ENCODE measurements at regions not wholly inside any gene's neighbourhood (a gene's known extent, or its start where the extent isn't known, plus 50 kb on each side); places are given as distances from the start of the nearest gene placed in this dataset.

DNA sequence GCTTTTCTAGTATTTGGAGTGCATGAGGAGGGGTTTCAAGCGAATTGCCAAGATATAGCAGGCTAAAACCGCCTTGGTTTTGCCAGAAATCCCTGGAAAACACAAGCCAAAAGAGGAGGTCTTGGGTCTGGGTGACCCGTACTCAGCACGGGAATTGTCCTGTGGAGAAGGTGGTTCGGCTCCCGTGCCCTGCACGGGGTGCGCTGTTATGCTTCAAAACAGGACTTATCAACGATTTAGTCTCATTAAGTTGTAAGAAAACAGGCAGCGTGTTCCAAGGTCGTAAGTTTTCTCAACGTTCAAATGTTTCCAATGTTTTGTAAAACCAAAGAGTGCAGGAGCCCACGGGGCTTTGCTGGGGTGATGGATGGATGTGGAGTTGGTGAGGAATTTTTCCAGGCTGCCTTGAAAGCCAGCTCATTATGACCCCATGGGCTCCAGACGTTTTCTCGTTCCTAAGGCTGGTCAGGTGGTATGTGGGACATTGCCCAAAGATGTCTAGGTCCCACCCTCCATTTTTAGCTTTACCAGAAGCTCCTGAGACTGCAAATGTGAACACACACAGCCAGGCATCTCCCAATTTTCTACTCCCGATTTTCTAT, 75.4 kb upstream of the CLDN14 start:
- DNase-seq: no peak

DNA sequence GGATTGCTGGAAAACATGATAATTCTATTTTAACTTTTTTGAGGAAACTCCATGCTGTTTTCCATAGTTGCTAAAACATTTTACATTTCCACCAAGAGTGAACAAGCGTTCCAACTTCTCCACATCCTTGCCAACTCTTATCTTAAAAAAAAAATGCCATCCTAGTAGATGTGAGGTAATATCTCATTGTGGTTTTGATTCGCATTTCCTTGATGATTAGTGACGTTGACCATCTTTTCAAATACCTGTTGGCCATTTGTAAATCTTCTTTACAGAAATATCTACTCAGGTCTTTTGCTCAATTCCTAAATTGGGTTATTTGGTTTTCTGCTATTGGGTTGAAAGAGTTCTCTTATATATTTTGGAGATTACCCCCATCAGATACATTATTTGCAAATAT, 77.4 kb upstream of the CLDN14 start:
- no peak for DNase-seq

DNA sequence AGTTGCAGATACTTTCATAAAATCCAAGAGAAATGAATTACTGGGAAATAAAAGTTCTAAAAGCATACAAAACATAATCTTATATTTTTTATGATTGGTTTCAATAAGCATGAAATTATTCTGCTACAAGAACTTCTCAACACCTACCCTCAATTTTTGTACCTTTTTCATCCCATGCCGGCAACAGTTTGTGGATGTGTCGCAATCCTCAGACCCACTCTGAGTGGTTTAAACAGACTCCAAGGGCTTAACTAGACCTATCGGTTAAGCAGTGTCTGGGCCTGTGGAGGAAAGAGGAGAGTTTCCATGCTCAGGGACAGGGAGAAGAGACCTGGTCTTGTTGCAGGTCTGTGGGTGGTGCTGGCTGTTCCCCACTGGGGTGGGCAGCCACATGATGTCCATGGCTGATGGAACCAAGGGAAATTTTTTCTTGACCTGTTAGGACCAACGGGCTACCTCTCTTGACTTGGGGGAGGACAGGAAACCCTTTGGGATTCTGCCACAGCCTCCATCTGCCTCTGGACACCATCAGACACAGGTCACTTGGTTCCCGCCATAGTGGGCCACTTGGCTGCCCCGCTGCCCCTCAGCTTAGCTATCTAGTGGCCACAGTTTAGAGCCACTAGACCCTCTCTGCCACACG, 81.1 kb upstream of the CLDN14 start:
- DNase-seq: no peak

DNA sequence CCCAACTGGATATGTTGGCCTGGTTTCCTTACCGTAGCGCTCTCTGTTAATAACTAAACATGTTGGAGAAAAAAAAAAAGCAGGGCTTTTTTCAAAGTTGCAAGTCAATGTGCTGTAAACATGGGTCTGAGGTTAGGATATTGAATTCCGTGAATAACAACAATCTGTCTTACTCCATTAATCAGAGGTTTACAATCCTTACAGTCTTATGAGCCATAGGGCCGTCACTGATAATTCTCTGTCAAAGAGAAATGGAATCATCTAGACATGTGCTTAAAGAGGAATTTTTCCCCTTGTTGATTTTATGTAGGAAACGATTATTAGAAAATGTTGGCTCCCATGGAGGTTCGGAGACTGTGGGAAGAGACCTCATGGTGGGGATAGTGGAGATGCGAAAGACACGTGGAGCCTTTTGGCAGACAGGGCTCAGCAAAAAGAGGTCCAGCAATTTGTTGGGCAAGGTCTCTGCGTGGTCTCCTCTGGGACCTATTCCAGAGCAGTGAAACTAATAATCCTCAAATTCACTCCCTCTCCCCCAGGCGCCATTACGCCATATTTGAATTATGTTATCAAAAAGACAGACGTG, 83.5 kb upstream of the CLDN14 start:
- no peak for DNase-seq

DNA sequence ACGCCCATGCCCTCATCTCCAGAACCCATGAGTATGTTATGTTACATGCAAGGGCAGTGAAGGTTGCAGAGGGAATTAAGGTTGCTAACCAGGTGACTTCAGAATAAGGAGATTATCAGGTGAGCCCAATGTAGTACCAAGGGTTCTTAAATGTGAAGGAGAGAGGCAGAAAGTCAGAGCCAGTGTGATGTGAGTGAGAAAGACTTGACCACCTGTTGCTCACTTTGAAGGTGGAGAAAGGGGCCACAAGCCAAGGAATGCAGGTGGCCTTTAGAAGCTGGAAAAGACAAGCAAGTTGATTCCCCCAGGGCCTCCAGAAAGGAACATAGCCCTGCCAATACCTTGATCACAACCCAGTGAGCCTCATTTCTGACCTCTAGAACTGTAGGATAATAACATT, 84.7 kb upstream of the CLDN14 start:
- DNase-seq: no peak

DNA sequence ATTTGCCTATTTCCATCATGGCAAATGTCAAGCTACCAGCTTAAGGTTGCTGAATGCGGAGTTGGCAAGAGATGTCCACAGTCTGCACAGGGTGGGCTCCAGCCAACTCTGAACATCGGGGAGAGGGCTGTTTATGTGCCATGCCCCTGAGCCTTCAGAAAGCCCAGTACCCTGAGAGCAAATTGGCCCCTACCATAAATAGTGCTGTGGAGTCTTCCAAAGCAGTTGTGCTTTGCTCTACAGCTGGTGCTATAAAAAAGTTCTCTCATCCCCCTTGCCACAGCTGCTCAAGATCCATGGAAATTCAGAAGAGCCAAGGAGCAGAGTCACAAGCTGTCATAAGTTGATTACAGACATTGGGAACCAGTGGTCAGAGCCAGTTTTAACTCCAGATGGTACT, 85.6 kb upstream of the CLDN14 start:
- no peak for DNase-seq

DNA sequence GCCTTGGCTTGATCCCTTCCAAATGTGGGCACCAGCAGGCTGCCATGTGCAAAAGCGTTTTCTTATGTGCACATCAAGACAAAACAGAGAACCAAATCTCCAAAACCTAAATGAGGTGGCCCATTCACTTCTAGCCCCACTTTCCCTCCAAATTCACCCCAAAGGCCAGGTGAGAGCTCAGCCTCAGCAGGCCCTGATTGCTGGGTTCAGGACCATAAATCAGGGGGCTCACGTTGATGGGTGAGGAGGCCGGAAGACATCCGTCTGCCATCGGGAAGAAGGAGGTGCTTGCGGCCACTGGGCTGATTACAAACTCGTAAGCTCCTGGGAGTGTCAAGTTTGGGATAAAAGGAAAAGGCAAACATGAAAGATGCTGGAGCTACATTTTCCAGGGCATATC, 86.7 kb upstream of the CLDN14 start:
- DNase-seq: no peak

DNA sequence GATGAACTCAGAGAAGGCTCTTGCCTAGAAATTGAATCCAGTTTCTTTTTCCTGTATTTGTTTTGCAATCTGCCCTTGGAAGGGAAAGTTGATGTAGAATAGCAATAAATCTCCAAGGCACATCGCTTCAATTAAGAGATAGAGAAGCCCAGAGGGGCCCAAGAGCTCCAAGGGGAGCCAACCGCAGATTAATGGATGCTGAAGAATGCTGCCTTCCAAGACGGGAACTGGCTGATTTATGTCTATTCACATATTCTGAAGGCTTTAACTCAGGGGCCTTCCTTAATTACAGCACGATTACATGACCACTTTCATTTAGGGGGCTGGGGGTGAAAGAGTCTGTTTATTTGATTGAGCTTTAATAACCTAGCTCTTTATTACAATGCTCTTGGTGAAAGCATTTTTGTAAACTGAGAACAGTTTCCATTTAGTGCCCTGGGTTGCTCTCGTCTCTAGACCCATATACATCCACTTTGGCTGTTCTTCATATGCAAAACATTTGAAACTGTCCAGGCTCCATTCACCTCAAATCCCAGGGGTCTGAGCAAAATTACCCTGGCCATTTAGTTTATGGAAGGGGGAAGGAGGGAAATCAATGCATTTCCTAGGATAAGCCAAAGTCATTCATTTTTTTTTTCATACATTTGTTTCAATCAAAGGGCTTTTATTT, 87.4 kb upstream of the CLDN14 start:
- no peak for DNase-seq

DNA sequence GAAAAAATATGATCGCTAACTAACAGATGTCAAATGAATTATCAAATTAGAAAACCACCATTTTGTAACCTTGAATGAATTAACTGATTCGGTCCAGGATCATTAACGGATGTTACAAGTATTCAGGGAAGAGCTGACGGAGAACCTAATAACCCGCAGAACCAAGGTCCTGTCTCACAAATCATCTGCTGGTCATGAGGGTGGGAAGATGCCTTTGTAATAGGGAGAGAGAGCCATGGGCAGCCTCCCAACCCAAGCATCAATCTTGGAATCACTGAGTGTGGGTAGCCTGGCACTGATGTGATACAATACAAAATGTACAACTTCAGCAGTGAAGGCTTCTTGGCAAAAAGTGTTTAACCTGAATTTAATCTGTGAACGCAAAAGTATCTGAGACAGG, 89.6 kb upstream of the CLDN14 start:
- DNase-seq: no peak

DNA sequence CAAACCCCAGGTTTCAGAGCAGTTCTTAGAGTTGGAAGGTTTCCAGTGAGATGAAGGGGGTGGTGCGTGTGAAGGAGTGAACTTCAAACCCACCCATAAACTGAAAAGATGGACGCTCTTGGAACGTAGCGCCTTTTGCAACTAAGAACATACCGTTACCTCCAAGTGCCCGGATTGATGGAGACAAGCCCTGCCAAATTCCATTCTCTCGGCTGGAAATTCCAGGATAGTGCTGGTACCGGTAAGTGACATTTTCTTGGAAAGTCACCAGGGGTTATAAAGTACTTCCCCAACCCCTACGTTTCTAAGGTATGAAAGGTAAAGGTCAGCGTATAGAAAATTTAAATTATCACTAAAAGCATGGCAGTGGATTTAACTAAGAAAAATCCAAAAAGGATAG, 91.6 kb upstream of the CLDN14 start:
- no peak for DNase-seq

DNA sequence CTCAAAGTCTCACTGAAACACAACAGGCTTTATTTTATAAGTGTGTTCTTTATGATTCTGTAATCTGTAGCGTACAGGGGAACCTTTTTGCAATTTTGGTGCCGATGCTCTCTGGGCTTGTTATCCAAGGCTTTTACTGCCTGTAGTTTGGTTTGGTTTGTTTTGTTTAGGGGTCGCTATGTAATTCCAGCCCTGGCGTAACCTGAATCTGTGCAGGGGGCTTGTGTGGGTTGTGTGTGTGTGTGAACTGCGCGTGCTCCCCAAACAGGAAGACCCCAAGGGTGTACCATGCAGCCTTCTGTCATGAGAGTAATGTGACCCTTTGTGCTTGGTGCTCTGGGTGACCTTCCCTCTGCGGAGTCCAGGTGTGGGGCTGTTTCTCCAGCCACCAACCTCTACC, 92.1 kb upstream of the CLDN14 start:
- DNase-seq: no peak

DNA sequence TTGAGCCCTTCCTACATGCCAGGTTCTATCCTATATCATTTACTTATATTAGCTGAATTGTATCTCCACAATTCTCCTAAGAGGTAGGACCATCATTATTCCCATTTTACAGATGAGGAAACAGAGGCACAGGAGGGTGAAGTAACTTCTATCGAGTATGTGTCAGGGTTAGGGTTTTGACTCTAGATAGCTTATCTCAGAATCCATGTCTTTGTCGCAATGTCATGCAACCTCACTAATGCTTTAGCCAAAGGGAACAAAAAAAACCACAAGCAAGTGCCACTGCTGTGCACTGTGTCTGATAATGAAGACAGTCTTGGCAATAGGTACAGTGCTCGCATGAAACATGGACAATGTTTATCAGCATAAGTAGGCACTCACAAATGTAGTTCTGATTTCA, 95.4 kb upstream of the CLDN14 start:
- no peak for DNase-seq

DNA sequence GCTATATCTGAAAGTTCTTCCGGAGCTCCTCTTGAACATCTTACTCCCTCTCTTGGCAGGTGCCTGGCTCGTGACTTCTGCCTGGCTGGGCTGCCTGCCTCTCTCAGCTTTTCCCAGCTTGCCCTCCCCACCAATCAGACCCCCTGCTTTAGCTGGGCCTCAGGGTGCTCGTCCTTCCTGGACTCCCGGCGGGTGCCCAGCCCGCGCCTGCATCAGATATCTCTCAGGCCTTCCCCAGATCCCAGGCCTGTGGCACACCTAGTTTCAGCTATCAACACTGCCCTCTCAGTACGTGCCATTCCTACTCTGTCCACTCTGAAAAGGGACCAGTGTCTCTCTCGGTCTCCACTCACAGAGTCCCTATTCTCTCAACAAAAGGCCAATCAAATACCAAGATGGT, 96.5 kb upstream of the CLDN14 start:
- DNase-seq: no peak

DNA sequence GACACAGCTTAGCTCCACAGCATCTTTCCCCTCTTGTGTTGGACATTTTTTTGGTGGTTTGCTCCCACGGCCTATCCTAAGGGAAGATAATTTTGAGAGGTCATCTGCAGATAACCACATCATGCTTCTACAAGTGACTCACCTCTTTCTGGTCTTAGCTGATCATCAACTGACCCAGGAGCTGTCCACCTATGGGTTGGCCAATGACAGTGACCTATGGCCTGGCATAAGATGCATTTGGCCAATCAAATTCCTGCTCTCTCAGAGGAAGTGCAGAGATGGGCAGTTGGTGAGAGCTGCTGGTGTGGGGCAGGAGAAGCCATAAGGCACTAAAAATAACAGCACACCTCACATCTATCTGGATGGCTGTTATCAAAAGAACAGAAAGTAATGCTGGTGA, 100.0 kb upstream of the CLDN14 start:
- DNase-seq: no peak

DNA sequence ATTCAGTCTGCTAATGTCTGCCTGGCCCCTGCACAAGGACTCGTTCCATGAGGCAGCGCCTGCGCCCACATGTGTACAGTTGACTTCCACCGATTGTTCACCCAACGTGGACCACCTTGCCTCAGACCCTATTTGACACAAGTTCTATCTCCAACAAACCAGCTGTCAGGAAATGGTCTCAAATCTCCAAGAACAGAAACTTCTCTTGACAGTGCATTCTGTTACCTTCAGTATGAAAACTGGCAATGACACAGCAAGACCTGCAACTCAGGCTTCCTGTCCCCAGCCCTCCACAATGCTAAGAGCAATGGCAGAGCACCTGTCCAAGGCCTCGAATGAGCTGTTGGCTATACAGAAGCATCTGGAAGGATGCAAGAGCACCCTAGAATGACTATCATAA, 102.3 kb upstream of the CLDN14 start:
- DNase-seq: no peak

DNA sequence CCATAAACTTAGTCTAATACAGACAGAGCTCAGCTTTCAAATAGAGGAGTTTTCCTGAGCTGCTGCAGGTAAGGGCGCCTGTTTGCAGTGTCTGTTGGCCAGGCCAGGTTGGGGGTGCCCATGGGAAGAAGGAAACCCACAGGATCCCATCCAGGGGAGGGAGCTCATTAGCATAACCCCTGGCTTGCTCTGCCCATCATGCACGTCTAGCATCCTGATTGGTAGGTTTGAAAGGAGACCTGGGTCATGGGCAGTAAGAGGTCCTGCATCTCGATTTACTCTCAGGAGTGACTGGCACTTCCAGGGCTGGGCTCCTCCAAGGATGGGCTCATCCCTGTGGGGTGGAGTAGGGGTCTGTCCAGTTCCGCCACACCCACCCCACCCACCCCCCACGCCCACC, 103.7 kb upstream of the CLDN14 start:
- DNase-seq: no peak

DNA sequence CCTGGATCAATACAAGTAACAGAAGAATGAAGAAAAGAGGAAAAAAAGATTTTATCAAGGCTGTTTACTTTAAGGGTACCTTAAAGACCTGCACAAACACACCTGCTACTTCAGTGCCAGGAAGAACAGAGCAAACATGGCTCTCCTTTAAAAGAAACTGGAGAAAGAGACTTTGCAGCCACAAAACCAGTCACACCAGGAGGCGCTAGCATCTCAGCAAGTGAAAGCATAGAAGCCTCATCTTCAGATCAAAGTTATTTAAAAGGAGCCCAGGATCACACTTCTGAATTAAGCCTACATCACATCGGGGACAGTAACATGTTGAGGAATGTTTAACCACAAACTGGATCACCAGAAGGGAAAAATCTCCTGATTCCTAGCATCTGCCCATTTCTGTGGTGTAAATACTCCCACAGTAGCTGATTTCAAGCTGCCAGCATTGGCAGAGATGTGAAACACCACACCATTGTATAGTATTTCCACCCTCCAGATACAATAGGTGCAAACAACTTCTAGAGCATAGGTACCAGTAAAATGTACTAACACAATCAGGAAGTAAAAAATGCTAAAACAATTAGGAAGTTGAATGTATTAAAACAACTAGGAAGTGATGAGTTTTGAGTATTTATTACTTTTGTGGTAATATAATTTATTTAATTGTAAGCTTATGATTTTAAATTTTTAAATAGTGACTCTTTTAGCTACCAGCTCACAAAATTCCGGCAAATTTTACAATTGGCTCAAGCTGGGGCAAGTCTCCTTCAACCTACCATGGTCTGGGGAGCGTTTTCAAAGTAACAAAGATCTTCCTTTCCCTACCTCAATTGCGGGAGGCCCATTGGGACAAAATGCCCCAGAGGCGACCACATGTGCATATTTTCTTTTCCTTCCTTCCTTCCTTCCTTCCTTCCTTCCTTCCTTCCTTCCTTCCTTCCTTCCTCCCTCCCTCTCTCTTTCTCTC, 105.3 kb upstream of the CLDN14 start:
- DNase-seq: no peak

DNA sequence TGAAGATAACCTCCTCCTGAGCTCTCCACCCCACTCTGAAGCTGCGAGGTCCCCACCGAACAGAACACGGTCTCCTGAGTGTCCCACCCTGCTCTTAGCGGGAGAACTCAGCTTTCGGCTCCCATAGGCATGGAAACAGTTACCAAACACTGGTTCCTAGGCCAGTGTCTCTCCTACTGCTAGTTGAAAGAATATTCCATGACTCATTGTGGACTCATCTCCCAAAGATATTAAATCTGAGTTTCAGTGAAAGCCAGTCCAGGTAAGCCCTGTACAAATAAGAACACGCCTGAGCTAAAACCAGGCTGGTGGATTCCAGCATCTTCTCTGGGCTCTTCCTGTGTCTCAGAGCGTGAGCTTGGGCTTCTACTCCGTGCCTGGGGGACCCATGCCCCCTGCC, 107.5 kb upstream of the CLDN14 start:
- no peak for DNase-seq

DNA sequence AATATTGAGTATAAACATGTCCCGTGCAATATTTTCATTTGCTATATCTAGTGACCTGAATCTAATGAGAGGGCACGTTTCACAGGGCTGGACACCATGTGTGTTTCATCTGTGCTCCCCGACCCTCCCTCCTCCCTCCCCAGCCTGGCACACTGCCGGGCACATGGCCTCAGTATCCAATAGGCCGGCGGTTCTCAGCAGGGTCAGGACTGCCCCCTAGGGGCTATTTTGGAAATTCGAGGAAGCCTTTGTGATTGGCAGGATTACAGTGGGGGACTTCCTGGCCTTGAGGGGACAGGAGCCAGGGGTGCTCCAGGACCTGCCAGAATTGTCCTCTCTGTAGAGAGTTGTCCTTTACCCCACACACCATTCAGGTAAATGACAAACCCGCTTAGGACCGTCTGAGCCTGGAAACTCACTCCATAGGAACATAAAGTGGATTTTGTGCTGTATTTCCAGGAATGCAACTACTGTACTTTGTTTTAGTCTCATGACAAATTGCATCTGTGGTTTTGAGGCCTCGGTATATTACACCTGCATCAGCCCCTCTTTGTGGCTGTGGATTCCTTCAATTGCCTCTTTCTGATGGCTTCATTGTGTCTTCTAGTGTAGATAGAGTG, 109.5 kb upstream of the SIM2 start:
- DNase-seq: peak; percentile 35 to 48

DNA sequence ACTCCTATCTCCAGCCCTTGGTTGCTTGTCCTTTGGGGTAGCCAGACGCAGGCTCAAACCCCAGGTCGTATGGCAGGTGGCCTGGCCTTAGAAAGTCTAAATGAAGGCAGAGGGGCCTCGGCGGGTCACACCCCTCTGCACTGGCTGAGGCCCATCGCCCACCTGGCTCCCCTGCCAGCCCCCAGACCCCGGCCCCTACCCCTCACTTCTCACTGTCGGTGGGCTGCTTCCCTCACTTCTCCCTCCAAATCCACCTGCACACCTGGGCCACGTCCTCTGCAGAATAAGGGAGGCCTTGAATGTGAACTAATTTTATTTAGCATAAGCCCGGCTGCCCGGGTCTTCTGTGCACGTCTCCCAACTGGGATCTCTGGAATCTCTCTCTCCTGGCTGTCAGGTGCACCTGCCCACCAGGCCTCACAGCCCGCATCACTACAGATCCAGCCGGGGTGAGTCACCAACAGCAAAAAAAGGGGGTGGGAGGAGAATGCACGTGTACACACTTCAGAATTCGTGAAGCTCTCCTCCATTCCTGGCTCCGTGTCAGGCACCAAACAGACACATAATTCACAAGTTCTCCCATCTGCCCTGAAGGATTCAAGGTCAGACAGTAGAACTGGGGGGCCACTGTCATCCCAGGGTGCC, 107.5 kb upstream of the SIM2 start:
- no peak for DNase-seq

DNA sequence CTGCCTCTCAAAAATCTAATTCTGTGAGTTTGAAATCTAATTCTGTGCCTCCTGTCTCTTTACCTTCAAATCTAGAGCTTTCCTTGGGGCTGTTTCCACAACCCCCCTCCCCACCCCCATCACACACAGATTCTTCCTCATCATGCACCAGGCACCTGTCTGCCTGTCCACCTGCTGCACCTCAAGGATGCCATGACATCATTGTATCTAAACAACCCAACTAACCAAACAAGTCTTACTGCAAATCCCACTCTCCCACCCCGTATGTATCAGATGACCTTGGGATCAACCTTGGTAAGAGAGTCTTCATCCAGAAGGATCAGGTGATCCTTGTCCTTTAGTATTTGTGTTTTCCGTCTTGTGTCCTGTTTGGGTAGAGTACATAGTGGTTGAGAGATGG, 102.7 kb upstream of the SIM2 start:
- no peak for DNase-seq

DNA sequence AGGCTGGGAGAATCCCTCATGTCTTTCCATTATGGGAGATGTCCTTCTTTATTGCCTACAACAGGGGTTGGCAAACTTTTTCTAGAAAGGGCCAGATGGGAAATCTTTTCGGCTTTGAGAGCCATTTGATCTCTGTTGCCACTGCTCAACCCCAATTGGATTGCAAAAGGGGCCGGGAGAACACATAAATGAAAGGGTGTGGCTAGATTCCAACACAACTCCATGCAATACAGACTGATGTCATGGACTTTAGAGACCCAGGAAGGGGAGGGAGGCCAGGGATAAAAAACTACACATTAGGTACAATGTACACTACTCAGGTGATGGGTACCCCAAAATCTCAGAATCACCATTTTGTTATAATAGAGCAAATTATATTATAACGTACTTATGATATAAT, 97.6 kb upstream of the SIM2 start:
- no peak for DNase-seq
